HG03045 (cell line): ENCODE measurements at regions not wholly inside any gene's neighbourhood (a gene's known extent, or its start where the extent isn't known, plus 50 kb on each side); places are given as distances from the start of the nearest gene placed in this dataset.
"Not testable (repeated sequence)": the region's sequence is repeated elsewhere in the genome, so short reads cannot be mapped to it uniquely, and the experiment has no call there.

Source experiments
- ATAC-seq: cut with Tn5 transposase; IDR thresholded peaks from one replicate; pipeline ENCODE4 v1.9.1; 2021; ENCODE audit warnings: mild to moderate bottlenecking, moderate library complexity; ENCODE audit not compliant: unreplicated experiment

- no peak for ATAC-seq
Measured at GRCh38 chr12:20155374-20155773, 213.0 kb upstream of the PDE3A start.

- ATAC-seq, result not testable (repeated sequence)
Measured at GRCh38 chr12:20160899-20161298, 207.4 kb upstream of the PDE3A start.

GRCh38 chr12:20174528-20175175 lies 193.7 kb upstream of the PDE3A start:
- ATAC-seq, result no peak

GRCh38 chr12:20175704-20176388 lies 192.5 kb upstream of the PDE3A start:
- no peak for ATAC-seq

- no peak for ATAC-seq
Measured at GRCh38 chr12:20181416-20182180, 186.7 kb upstream of the PDE3A start.

GRCh38 chr12:20183563-20183962 lies 184.8 kb upstream of the PDE3A start:
- no peak for ATAC-seq

- ATAC-seq, result no peak
Measured at GRCh38 chr12:20184514-20184913, 183.8 kb upstream of the PDE3A start.

- ATAC-seq, result no peak
Measured at GRCh38 chr12:20187456-20187855, 180.9 kb upstream of the PDE3A start.

GRCh38 chr12:20188930-20189653 lies 179.2 kb upstream of the PDE3A start:
- ATAC-seq, result no peak

- no peak for ATAC-seq
Measured at GRCh38 chr12:20189767-20190166, 178.6 kb upstream of the PDE3A start.

- no peak for ATAC-seq
Measured at GRCh38 chr12:20194171-20194570, 174.2 kb upstream of the PDE3A start.

GRCh38 chr12:20196767-20197166 lies 171.6 kb upstream of the PDE3A start:
- ATAC-seq, result no peak

- ATAC-seq, result no peak
Measured at GRCh38 chr12:20197411-20197810, 170.9 kb upstream of the PDE3A start.

GRCh38 chr12:20199780-20200179 lies 168.6 kb upstream of the PDE3A start:
- no peak for ATAC-seq

- ATAC-seq, result no peak
Measured at GRCh38 chr12:20201733-20202132, 166.6 kb upstream of the PDE3A start.

- no peak for ATAC-seq
Measured at GRCh38 chr12:20205854-20206253, 162.5 kb upstream of the PDE3A start.

- ATAC-seq, result no peak
Measured at GRCh38 chr12:20206410-20206809, 161.9 kb upstream of the PDE3A start.

GRCh38 chr12:20210621-20211215 lies 157.6 kb upstream of the PDE3A start:
- ATAC-seq, result no peak

- ATAC-seq, result no peak
Measured at GRCh38 chr12:20211541-20211940, 156.8 kb upstream of the PDE3A start.

- no peak for ATAC-seq
Measured at GRCh38 chr12:20211981-20212421, 156.3 kb upstream of the PDE3A start.
